Liver (tissue), 8 donors: ENCODE measurements at regions not wholly inside any gene's neighbourhood (a gene's known extent, or its start where the extent isn't known, plus 50 kb on each side); places are given as distances from the start of the nearest gene placed in this dataset.

Experiments
- DNase-seq: peaks from one replicate; pipeline ENCODE4 v3.0.0-alpha.2; 2017; ENCODE audit warnings: low spot score
- H3K27ac ChIP-seq, 2 donors: one replicate each; pipeline ENCODE4 v1.7.0; 2013; ENCODE audit warnings: inconsistent platforms in 2 of 2, low read length in 2 of 2, control low read depth in 1 of 2, low read depth in 1 of 2, mild to moderate bottlenecking in 1 of 2
- H3K27me3 ChIP-seq, 4 donors: one replicate each; pipeline versions ENCODE4 v1.6.1 to v1.7.0; 2013; ENCODE audit warnings: low read length in 3 of 4, inconsistent platforms in 1 of 4, mild to moderate bottlenecking in 1 of 4, moderate library complexity in 1 of 4; ENCODE audit not compliant: control insufficient read depth in 4 of 4, insufficient read depth in 4 of 4
- H3K36me3 ChIP-seq, 4 donors: one replicate each; pipeline versions ENCODE4 v1.6.1 to v1.7.0; 2013; ENCODE audit warnings: low read length in 3 of 4, mild to moderate bottlenecking in 3 of 4, low read depth in 1 of 4, moderate library complexity in 1 of 4; ENCODE audit not compliant: control insufficient read depth in 4 of 4, insufficient read depth in 3 of 4
- H3K4me1 ChIP-seq, 4 donors: one replicate each; pipeline versions ENCODE4 v1.6.1 to v1.7.0; 2013; ENCODE audit warnings: low read length in 3 of 4, mild to moderate bottlenecking in 3 of 4, moderate library complexity in 1 of 4; ENCODE audit not compliant: control insufficient read depth in 4 of 4, insufficient read depth in 4 of 4
- H3K4me3 ChIP-seq, 3 donors: one replicate each; pipeline versions ENCODE4 v1.6.1 to v1.7.0; 2013; ENCODE audit warnings: low read length in 3 of 3, control low read depth in 1 of 3, low read depth in 1 of 3, mild to moderate bottlenecking in 1 of 3
- H3K9ac ChIP-seq, 2 donors: one replicate each; pipeline ENCODE4 v1.7.0; 2013; ENCODE audit warnings: low read length in 2 of 2, mild to moderate bottlenecking in 2 of 2, moderate library complexity in 2 of 2, control low read depth in 1 of 2, low read depth in 1 of 2
- H3K9me3 ChIP-seq, 4 donors: one replicate each; pipeline versions ENCODE4 v1.6.1 to v1.7.0; 2013; ENCODE audit warnings: low read length in 3 of 4; ENCODE audit not compliant: control insufficient read depth in 4 of 4
- ATF3 ChIP-seq: IDR thresholded peaks from 2 replicates; pipeline ENCODE4 v1.6.1; 2016; ENCODE audit warnings: antibody characterized with exemption
- CTCF ChIP-seq: fragments of 150-350 bp; IDR thresholded peaks from 2 replicates; pipeline ENCODE4 v1.5.1; 2017; ENCODE audit warnings: improper control_type of control experiment, low read depth, low read length; ENCODE audit not compliant: missing input control
- EGR1 ChIP-seq, 2 donors: IDR thresholded peaks; 2 replicates each; pipeline ENCODE4 v1.6.1; 2016 to 2018; ENCODE audit warnings: antibody characterized with exemption in 2 of 2, low read depth in 2 of 2
- FOXA1 ChIP-seq: IDR thresholded peaks from 2 replicates; pipeline ENCODE4 v1.6.1; 2016; ENCODE audit warnings: antibody characterized with exemption
- FOXA2 ChIP-seq: IDR thresholded peaks from 2 replicates; pipeline ENCODE4 v1.6.1; 2016; ENCODE audit warnings: antibody characterized with exemption
- GABPA ChIP-seq, 2 donors: IDR thresholded peaks in 1 of 2; conservative IDR thresholded peaks in 1 of 2; 2 replicates each; pipeline ENCODE4 v1.6.1; 2016; ENCODE audit warnings: antibody characterized with exemption in 2 of 2, mild to moderate bottlenecking in 1 of 2, moderate library complexity in 1 of 2
- HNF4A ChIP-seq, 2 donors: conservative IDR thresholded peaks; 2 replicates each; pipeline ENCODE4 v1.6.1; 2016; ENCODE audit warnings: antibody characterized with exemption in 2 of 2, mild to moderate bottlenecking in 2 of 2
- HNF4G ChIP-seq: IDR thresholded peaks from 2 replicates; pipeline ENCODE4 v1.6.1; 2016; ENCODE audit warnings: antibody characterized with exemption
- JUND ChIP-seq, 2 donors: IDR thresholded peaks; 2 replicates each; pipeline ENCODE4 v1.6.1; 2016; ENCODE audit warnings: antibody characterized with exemption in 2 of 2
- MAX ChIP-seq: IDR thresholded peaks from 2 replicates; pipeline ENCODE4 v1.6.1; 2016; ENCODE audit warnings: antibody characterized with exemption
- NR2F2 ChIP-seq: IDR thresholded peaks from 2 replicates; pipeline ENCODE4 v1.6.1; 2016; ENCODE audit warnings: antibody characterized with exemption
- RAD21 ChIP-seq, 2 donors: IDR thresholded peaks; 2 replicates each; pipeline ENCODE4 v1.6.1; 2016; ENCODE audit warnings: antibody characterized with exemption in 2 of 2, mild to moderate bottlenecking in 2 of 2
- REST ChIP-seq: IDR thresholded peaks from 2 replicates; pipeline ENCODE4 v1.6.1; 2016; ENCODE audit warnings: antibody characterized with exemption, mild to moderate bottlenecking
- RXRA ChIP-seq, 2 donors: IDR thresholded peaks; 2 replicates each; pipeline ENCODE4 v1.6.1; 2017 to 2018; ENCODE audit warnings: antibody characterized with exemption in 2 of 2, mild to moderate bottlenecking in 1 of 2
- SP1 ChIP-seq: IDR thresholded peaks from 2 replicates; pipeline ENCODE4 v1.6.1; 2018; ENCODE audit warnings: antibody characterized with exemption, mild to moderate bottlenecking
- TAF1 ChIP-seq: conservative IDR thresholded peaks from 2 replicates; pipeline ENCODE4 v1.6.1; 2016; ENCODE audit warnings: antibody characterized with exemption, mild to moderate bottlenecking
- YY1 ChIP-seq: IDR thresholded peaks from 2 replicates; pipeline ENCODE4 v1.6.1; 2016; ENCODE audit warnings: antibody characterized with exemption, mild to moderate bottlenecking
- ZBTB33 ChIP-seq: IDR thresholded peaks from 2 replicates; pipeline ENCODE4 v1.6.1; 2016; ENCODE audit warnings: antibody characterized with exemption
- WGBS: extraction: QIAGEN DNeasy Blood & Tissue Kit; methylation state at CpG from one replicate; pipeline ENCODE4 v1.1.7; 2013; 5-methylcytosine and 5-hydroxymethylcytosine counted together
- donor health status: healthy.
- donor health status: healthy.
- donor health status: healthy.
- donor health status: healthy.
- donor health status: healthy.

- TF ChIP-seq REST = no peak
These were observed 618.2 kb upstream of the KIRREL3 start (continued) for GRCh38 chr11:127618721-127619120.

- Histone ChIP-seq H3K9ac (no peak overlapping the region), H3K4me1 (no peaks in the 10 kb centered on the region), H3K4me3 (no peak overlapping the region), H3K9me3 (no peaks in the 10 kb centered on the region), H3K27ac (no peak overlapping the region), H3K27me3 (no peaks in the 10 kb centered on the region), H3K36me3 (no peaks in the 10 kb centered on the region)
- no peak for DNase-seq
- TF ChIP-seq RAD21 (IDR thresholded peaks at IDR 0.05) = no peak
- TF ChIP-seq MAX = no peak
- TF ChIP-seq ZBTB33 = no peak
- TF ChIP-seq FOXA1 = no peak
- no peak for TF ChIP-seq HNF4A (conservative IDR thresholded peaks at IDR 0.05)
- no peak for TF ChIP-seq EGR1 (IDR thresholded peaks at IDR 0.05; ENCODE audit: low read depth in 2 of 2)
- no peak for TF ChIP-seq YY1
- no peak for TF ChIP-seq FOXA2
- TF ChIP-seq TAF1 = no peak
- no peak for TF ChIP-seq GABPA (IDR thresholded peaks at IDR 0.05 in 1 of 2, conservative IDR thresholded peaks at IDR 0.05 in 1 of 2)
- no peak for TF ChIP-seq JUND (IDR thresholded peaks at IDR 0.05)
- no peak for TF ChIP-seq HNF4G
- no peak for TF ChIP-seq NR2F2
- no peak for TF ChIP-seq CTCF
- no peak for TF ChIP-seq RXRA (IDR thresholded peaks at IDR 0.05)
- no peak for TF ChIP-seq SP1
- TF ChIP-seq ATF3 = no peak
- no peak for TF ChIP-seq REST
- 88% methylated on average over 8 of the region's 8 CpGs for WGBS
These were observed 615.6 kb upstream of the KIRREL3 start for GRCh38 chr11:127616158-127616557.
